HEK293T (cell line): ENCODE measurements at regions not wholly inside any gene's neighbourhood (a gene's known extent, or its start where the extent isn't known, plus 50 kb on each side); places are given as distances from the start of the nearest gene placed in this dataset.
"Not testable (repeated sequence)": the region's sequence is repeated elsewhere in the genome, so short reads cannot be mapped to it uniquely, and the experiment has no call there.

Source experiments
- CTCF ChIA-PET: fragments of 350-600 bp; formaldehyde crosslinking; extraction: SDS; loops from one replicate; lab custom pipeline; 2021; ENCODE audit warnings: antibody characterized with exemption, inconsistent platforms; lab: Yijun Ruan, JAX
- POLR2A ChIA-PET: fragments of 350-600 bp; formaldehyde crosslinking; extraction: SDS; loops from one replicate; lab custom pipeline; 2020; ENCODE audit warnings: antibody characterized with exemption, inconsistent platforms; lab: Yijun Ruan, JAX
- DNase-seq: peaks from one replicate; pipeline ENCODE4 v3.0.0; 2012; ENCODE audit warnings: mixed read lengths; ENCODE audit errors: extremely low spot score
- ARNT ChIP-seq: fragments of 450-650 bp; IDR thresholded peaks from 2 replicates; pipeline ENCODE4 v1.6.1; 2017; ENCODE audit warnings: mild to moderate bottlenecking
- BHLHE40 ChIP-seq: fragments of 450-650 bp; IDR thresholded peaks from 2 replicates; pipeline ENCODE4 v1.6.1; 2016; ENCODE audit warnings: mild to moderate bottlenecking, moderate library complexity, borderline replicate concordance
- CTBP1 ChIP-seq: fragments of 450-650 bp; IDR thresholded peaks from 2 replicates; pipeline ENCODE4 v1.6.1; 2016; ENCODE audit warnings: borderline replicate concordance
- ELF4 ChIP-seq: fragments of 450-650 bp; IDR thresholded peaks from 2 replicates; pipeline ENCODE4 v1.6.1; 2017; ENCODE audit warnings: antibody characterized with exemption
- FOXA1 ChIP-seq: fragments of 450-650 bp; IDR thresholded peaks from 2 replicates; pipeline ENCODE4 v1.6.1; 2016; ENCODE audit warnings: mild to moderate bottlenecking
- FOXK2 ChIP-seq: fragments of 450-650 bp; IDR thresholded peaks from 2 replicates; pipeline ENCODE4 v1.6.1; 2016; ENCODE audit warnings: mild to moderate bottlenecking
- FOXM1 ChIP-seq: fragments of 450-650 bp; IDR thresholded peaks from 2 replicates; pipeline ENCODE4 v1.6.1; 2017; ENCODE audit warnings: mild to moderate bottlenecking, borderline replicate concordance
- HDGF ChIP-seq: fragments of 450-650 bp; IDR thresholded peaks from 2 replicates; pipeline ENCODE4 v1.6.1; 2017; ENCODE audit warnings: antibody characterized with exemption, borderline replicate concordance
- L3MBTL2 ChIP-seq: fragments of 450-650 bp; conservative IDR thresholded peaks from 2 replicates; pipeline ENCODE4 v1.6.1; 2016; ENCODE audit warnings: mild to moderate bottlenecking
- LEF1 ChIP-seq: fragments of 450-650 bp; IDR thresholded peaks from 2 replicates; pipeline ENCODE4 v1.6.1; 2017; ENCODE audit warnings: mild to moderate bottlenecking, borderline replicate concordance
- NFRKB ChIP-seq: fragments of 450-650 bp; IDR thresholded peaks from 2 replicates; pipeline ENCODE4 v1.6.1; 2016; ENCODE audit warnings: mild to moderate bottlenecking, moderate library complexity
- PKNOX1 ChIP-seq: fragments of 450-650 bp; IDR thresholded peaks from 2 replicates; pipeline ENCODE4 v1.6.1; 2016
- SP1 ChIP-seq: fragments of 450-650 bp; IDR thresholded peaks from 2 replicates; pipeline ENCODE4 v1.6.1; 2017
- SUZ12 ChIP-seq: fragments of 450-650 bp; IDR thresholded peaks from 2 replicates; pipeline ENCODE4 v1.6.1; 2016; ENCODE audit warnings: mild to moderate bottlenecking
- TARDBP ChIP-seq: fragments of 450-650 bp; IDR thresholded peaks from 2 replicates; pipeline ENCODE4 v1.6.1; 2016
- ZNF384 ChIP-seq: fragments of 450-650 bp; IDR thresholded peaks from 2 replicates; pipeline ENCODE4 v1.6.1; 2016

DNA sequence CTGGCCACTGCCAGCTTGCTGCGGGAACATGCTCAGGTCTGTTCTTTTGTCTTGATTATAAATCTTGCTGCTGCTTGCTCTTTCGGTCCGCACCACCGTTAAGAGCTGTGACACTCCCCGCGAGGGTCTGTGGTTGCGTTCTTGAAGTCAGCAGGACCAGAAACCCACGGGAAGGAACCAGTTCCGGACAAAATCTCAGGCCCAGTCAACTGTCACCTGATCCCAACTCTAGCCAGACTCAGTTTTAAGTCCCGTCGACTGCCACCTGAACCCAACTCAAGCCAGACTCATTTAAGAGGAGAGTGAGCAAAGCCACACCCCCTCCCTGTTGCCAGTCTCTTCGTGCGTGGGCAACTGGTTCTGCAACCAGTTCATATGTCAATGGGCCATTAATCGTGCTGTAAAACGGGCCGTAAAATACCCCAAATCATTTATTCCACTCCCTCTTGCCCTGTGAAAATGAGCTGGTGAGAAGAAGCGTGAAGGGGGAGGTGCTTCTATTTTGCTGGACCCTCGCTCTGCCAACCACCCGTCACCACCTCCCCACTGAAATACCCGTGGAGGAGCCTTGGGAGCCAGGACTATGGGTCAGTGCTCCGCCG lies 224.3 kb downstream of the NDUFA10 start:
- CTCF ChIA-PET: no interaction called here
- TF ChIP-seq L3MBTL2: no peak

DNA sequence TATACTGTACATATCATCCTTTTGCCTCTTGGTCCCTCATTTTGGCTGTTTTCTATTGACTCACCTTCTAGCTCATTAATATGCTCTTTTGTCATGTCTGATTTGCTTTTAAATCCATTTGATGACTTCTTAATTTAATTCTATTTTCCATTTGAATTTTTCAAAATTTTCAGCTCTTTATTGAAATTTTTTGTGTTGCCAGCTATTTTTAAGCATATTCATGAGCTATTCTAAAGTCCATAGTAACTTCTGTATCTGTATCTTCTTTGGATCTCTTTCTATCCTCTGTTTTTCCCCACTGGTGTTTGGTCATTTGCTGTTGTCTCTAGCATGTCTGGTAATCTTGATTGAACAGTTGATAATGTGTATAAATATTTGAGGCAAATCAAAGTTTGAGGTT lies 227.8 kb downstream of the NDUFA10 start:
- DNase-seq: no peak
- ChIA-PET POLR2A (no interaction called here), CTCF (no interaction called here)
- TF ChIP-seq CTBP1: no peak
- TF ChIP-seq FOXM1: no peak
- no peak for TF ChIP-seq BHLHE40
- no peak for TF ChIP-seq ARNT
- TF ChIP-seq ELF4: no peak
- TF ChIP-seq TARDBP: no peak
- TF ChIP-seq HDGF: no peak
- TF ChIP-seq ZNF384: no peak
- TF ChIP-seq FOXA1: no peak
- TF ChIP-seq LEF1: no peak
- no peak for TF ChIP-seq L3MBTL2
- no peak for TF ChIP-seq FOXK2
- no peak for TF ChIP-seq PKNOX1
- no peak for TF ChIP-seq SUZ12
- no peak for TF ChIP-seq SP1
- TF ChIP-seq NFRKB: no peak

More for the DNA sequence above, 224.3 kb downstream of the NDUFA10 start:
- no peak for DNase-seq
- POLR2A ChIA-PET: no interaction called here

DNA sequence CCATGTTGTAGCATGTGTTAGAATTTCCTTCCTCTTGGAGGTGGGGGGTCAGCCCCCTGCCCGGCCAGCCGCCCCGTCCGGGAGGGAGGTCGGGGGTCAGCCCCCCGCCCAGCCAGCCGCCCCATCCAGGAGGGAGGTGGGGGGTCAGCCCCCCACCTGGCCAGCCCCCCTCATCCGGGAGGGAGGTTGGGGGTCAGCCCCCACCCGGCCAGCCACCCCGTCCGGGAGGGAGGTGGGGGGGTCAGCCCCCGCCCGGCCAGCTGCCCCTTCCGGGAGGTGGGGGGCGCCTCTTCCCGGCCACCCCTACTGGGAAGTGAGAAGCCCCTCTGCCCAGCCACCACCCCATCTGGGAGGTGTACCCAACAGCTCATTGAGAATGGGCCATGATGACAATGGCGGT lies 229.4 kb downstream of the NDUFA10 start:
- DNase-seq, CTCF ChIA-PET, POLR2A ChIA-PET: not testable (repeated sequence)

- no peak for DNase-seq
Observed at GRCh38 chr2:239793836-239794235, 231.3 kb downstream of the NDUFA10 start.

DNA sequence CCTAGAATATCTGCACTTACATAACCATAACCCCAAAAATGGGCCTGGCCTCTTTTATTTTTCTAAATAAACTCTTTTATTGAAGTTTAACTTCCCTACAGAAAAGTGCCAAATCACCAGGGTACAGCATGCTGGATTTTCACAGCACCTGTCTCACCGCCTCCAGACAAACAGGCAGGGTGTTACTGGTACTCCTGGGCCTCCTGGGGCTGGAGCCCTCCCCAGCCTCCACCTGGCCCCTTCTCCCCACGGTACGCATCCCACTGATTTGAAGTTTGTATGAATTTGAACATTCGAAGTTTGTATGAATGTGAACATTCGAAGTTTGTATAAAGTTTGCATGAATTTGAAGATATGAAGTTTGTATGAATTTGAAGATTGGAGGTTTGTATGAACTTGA lies 232.1 kb downstream of the NDUFA10 start:
- no peak for DNase-seq
- TF ChIP-seq PKNOX1 (no peak), BHLHE40 (no peak), L3MBTL2 (no peak)
- ChIA-PET POLR2A (no interaction called here), CTCF (no interaction called here)

More at GRCh38 chr2:239793836-239794235, 231.3 kb downstream of the NDUFA10 start:
- ChIA-PET POLR2A (no interaction called here), CTCF (no interaction called here)
- TF ChIP-seq ELF4 (no peak), PKNOX1 (no peak), SUZ12 (no peak), HDGF (no peak), CTBP1 (no peak), NFRKB (no peak), FOXK2 (no peak), TARDBP (no peak), LEF1 (no peak), BHLHE40 (no peak), SP1 (no peak), FOXM1 (no peak), FOXA1 (no peak), ZNF384 (no peak), L3MBTL2 (no peak), ARNT (no peak)

DNA sequence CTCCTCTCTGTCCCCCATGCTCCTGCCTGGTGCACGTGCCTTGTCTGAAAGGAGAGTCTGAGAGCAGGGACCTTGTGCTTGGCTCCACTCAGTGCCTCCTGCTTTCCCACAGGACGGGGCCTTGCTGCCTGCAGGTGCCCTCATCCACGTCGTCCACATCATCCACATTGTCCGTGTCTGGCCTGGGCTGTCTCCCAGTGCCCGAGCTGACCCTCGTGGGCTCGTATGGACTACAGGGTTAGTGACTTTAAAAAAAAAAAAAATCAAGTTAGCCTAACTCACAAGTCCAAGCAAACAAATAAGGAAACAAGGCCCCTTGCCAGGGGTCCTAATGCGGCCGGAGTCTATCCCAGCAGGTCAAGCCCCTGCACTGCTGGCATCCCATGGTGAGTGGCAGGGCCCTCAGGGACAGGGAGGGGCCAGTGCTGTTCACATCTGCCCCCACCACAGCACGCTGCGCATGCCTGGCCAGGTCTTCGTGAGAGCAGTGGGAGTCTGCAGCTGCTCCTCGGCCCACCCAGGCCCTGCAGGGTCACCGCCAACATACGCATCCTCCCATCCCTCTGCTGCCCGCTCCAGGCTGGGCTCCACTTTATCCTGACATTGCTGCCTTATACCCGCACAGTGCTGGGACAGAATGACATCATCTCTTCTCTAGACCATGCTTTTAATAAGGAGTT lies 232.6 kb downstream of the NDUFA10 start:
- DNase-seq: no peak
- TF ChIP-seq LEF1 (no peak), PKNOX1 (no peak), HDGF (no peak), ZNF384 (no peak), FOXA1 (no peak), NFRKB (no peak), CTBP1 (no peak), TARDBP (no peak), FOXM1 (no peak), BHLHE40 (no peak), ARNT (no peak), SP1 (no peak), L3MBTL2 (no peak), SUZ12 (no peak), ELF4 (no peak), FOXK2 (no peak)
- CTCF ChIA-PET: no interaction called here
- POLR2A ChIA-PET: no interaction called here
